ENCODE measurements at regions not wholly inside any gene's neighbourhood (a gene's known extent, or its start where the extent isn't known, plus 50 kb on each side); places are given as distances from the start of the nearest gene placed in this dataset.

DNA sequence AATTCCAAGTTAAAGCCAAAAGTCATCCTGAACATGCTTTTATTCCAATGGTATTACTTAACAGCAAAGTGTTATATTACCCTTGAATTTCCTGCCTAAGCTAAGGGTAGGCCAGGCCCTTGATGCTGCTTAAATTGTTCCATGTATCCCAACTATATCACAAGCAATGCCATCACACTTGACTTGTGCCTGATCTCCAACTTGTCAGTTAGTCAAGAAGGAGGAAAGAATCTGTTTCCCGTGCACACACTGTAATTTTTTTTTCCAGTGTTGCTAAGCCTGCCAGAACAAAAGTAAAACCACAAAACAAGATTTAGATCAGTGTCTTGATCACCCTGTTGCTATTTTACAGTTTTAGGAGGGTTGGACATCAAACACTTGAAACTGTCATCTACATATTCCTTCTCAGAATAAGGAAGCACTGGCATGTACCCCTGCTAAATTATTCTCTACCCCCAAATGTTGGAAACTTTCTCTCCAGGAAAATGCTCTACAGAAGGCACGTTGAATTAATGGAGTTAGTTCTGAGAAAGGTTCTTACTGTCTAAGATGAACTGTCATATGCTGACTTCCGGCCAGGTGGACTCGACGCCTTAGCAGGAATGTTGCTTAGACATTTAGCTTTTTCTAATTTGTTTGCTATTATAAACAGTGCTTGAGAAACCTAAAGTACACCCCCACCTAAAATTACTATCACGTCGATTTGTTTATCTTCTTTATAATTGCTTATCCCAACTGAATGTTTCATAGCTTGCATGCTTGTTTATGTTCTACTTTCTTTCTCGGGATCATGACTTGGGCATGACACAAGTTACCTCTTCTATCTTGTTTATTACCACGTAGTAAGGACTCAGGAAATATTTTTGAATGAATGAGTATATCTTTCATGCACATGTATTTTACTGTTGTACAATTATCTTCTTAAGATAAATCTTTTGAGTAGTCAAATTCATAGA is 105.5 kb upstream of the ZNF438 start:
- H3K4me2 ChIP-seq, result no peak overlapping the region
- TF ChIP-seq EZH2 (IDR thresholded peaks at IDR 0.05; ENCODE audit: borderline replicate concordance) (no peak), EZH2phosphoT487 (IDR thresholded peaks at IDR 0.05; ENCODE audit: low read depth, severe bottlenecking, unreplicated experiment) (no peak)
- TF ChIP-seq, protein P1, sequence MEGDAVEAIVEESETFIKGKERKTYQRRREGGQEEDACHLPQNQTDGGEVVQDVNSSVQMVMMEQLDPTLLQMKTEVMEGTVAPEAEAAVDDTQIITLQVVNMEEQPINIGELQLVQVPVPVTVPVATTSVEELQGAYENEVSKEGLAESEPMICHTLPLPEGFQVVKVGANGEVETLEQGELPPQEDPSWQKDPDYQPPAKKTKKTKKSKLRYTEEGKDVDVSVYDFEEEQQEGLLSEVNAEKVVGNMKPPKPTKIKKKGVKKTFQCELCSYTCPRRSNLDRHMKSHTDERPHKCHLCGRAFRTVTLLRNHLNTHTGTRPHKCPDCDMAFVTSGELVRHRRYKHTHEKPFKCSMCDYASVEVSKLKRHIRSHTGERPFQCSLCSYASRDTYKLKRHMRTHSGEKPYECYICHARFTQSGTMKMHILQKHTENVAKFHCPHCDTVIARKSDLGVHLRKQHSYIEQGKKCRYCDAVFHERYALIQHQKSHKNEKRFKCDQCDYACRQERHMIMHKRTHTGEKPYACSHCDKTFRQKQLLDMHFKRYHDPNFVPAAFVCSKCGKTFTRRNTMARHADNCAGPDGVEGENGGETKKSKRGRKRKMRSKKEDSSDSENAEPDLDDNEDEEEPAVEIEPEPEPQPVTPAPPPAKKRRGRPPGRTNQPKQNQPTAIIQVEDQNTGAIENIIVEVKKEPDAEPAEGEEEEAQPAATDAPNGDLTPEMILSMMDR (IDR thresholded peaks at IDR 0.05; ENCODE audit: poor library complexity), result no peak

DNA sequence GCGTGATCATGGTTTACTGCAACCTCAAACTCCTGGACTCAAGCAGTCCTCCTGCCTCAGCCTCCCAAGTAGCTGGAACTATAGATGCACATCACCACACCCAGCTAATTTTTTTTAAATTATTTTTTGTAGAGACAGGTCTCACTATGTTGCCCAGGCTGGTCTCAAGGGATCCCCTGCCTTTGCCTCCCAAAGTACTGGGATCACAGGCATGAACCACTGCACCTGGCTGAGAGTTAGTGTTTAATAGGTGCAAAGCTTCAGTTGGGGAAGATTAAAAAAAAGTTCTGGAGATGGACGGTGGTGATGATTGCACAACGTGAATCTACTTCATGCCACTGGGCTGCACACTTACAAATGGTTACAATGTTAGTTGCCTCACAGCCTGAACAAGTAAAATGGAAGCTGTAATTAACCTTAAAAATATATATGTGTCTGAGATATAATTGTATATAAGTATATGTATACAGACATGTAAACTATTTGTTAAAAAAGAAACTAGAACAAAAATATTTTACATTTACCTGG is 106.4 kb upstream of the ZNF438 start:
- TF ChIP-seq EZH2 (IDR thresholded peaks at IDR 0.05; ENCODE audit: borderline replicate concordance) (no peak), EZH2phosphoT487 (IDR thresholded peaks at IDR 0.05; ENCODE audit: low read depth, severe bottlenecking, unreplicated experiment) (no peak)
- TF ChIP-seq, protein P1 (IDR thresholded peaks at IDR 0.05; ENCODE audit: poor library complexity), result no peak
- no peak overlapping the region for H3K27ac ChIP-seq
- no peaks in the 10 kb centered on the region for H3K9me3 ChIP-seq (ENCODE audit: low read depth)
- H3K4me3 ChIP-seq, result no peak overlapping the region
- H2AFZ ChIP-seq, result no peak overlapping the region
- H3K9me2 ChIP-seq (replicated peaks; ENCODE audit: insufficient read depth), result no peaks in the 10 kb centered on the region
- H3K79me2 ChIP-seq, result no peaks in the 10 kb centered on the region
- no peaks in the 10 kb centered on the region for H3K36me3 ChIP-seq (replicated peaks; ENCODE audit: insufficient read depth, low read depth)
- no peaks in the 10 kb centered on the region for H3K27me3 ChIP-seq
- WGBS (ENCODE audit: low lambda C conversion rate, missing lambda C conversion rate), result 39% methylated on average over 3 of the region's 3 CpGs
- no peak for DNase-seq (ENCODE audit: low spot score)
- peaks cover 20% of the 10 kb centered on the region for H3K4me1 ChIP-seq (ENCODE audit: insufficient read depth)
- no peak overlapping the region for H3K4me2 ChIP-seq
- H4K20me1 ChIP-seq (ENCODE audit: insufficient read depth, poor library complexity, severe bottlenecking), result no peaks in the 10 kb centered on the region

More for the DNA sequence above, 105.5 kb upstream of the ZNF438 start:
- WGBS (ENCODE audit: low lambda C conversion rate, missing lambda C conversion rate), result 76% methylated on average over 9 of the region's 9 CpGs
- Histone ChIP-seq H3K4me3 (no peak overlapping the region), H3K4me1 (ENCODE audit: insufficient read depth) (peaks cover 21% of the 10 kb centered on the region), H3K27ac (peak overlapping the region; percentile 5), H3K9me3 (ENCODE audit: low read depth) (no peaks in the 10 kb centered on the region), H3K36me3 (replicated peaks; ENCODE audit: insufficient read depth, low read depth) (no peaks in the 10 kb centered on the region), H3K27me3 (no peaks in the 10 kb centered on the region), H4K20me1 (ENCODE audit: insufficient read depth, poor library complexity, severe bottlenecking) (no peaks in the 10 kb centered on the region), H3K79me2 (no peaks in the 10 kb centered on the region), H2AFZ (no peak overlapping the region), H3K9me2 (replicated peaks; ENCODE audit: insufficient read depth) (no peaks in the 10 kb centered on the region)
- DNase-seq (ENCODE audit: low spot score), result no peak

DNA sequence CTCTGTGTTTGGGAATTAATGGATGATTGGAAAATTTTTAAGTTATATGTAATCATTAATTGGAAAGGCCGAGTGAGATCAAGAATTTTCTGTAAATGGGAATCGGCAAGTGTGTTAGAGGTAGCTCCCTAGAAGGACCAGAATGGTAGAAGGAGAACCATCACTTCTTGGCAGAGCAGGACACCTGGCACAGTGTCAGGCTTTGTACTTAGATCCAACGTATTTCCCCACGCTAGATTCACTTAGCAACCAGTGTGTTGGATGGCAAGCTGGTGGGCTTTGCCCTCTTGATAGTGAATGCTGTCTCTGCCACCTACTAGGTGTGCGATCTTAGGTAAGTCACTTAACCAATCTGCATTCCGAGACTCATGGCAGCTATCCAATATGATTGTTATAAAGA is 107.8 kb upstream of the ZNF438 start:
- WGBS (ENCODE audit: low lambda C conversion rate, missing lambda C conversion rate), result 97% methylated on average over 6 of the region's 6 CpGs
- no peaks in the 10 kb centered on the region for H3K36me3 ChIP-seq (replicated peaks; ENCODE audit: insufficient read depth, low read depth)
- H4K20me1 ChIP-seq (ENCODE audit: insufficient read depth, poor library complexity, severe bottlenecking), result no peaks in the 10 kb centered on the region

More for the DNA sequence above, 107.8 kb upstream of the ZNF438 start:
- no peaks in the 10 kb centered on the region for H3K9me2 ChIP-seq (replicated peaks; ENCODE audit: insufficient read depth)
- H3K4me1 ChIP-seq (ENCODE audit: insufficient read depth), result peaks cover 7% of the 10 kb centered on the region
- DNase-seq (ENCODE audit: low spot score), result no peak
- no peak overlapping the region for H2AFZ ChIP-seq
- H3K4me2 ChIP-seq, result no peak overlapping the region
- H3K27me3 ChIP-seq, result no peaks in the 10 kb centered on the region
- H3K9me3 ChIP-seq (ENCODE audit: low read depth), result no peaks in the 10 kb centered on the region
- H3K27ac ChIP-seq, result no peak overlapping the region
- TF ChIP-seq, protein P1 (IDR thresholded peaks at IDR 0.05; ENCODE audit: poor library complexity), result no peak
- no peak for TF ChIP-seq EZH2 (IDR thresholded peaks at IDR 0.05; ENCODE audit: borderline replicate concordance)
- no peak for TF ChIP-seq EZH2phosphoT487 (IDR thresholded peaks at IDR 0.05; ENCODE audit: low read depth, severe bottlenecking, unreplicated experiment)
- no peaks in the 10 kb centered on the region for H3K79me2 ChIP-seq
- no peak overlapping the region for H3K4me3 ChIP-seq
